Endothelial cell of umbilical vein (primary cell): ENCODE measurements at regions not wholly inside any gene's neighbourhood (a gene's known extent, or its start where the extent isn't known, plus 50 kb on each side); places are given as distances from the start of the nearest gene placed in this dataset.

Source experiments
- BruUV-seq: library from RNA; stranded (reverse); fragments of 400-500 nt; replicated peaks from 2 replicates; lab custom pipeline; 2021; lab: Mats Ljungman, UMichigan
- CTCF ChIA-PET: fragments of 300-600, 350-600 bp; sonication (Branson Sonifier 250); formaldehyde crosslinking; loops from one replicate; lab custom pipeline; 2021; ENCODE audit warnings: antibody characterized with exemption, inconsistent platforms; lab: Charles Lee
- POLR2A ChIA-PET: fragments of 300-600, 350-600 bp; sonication (Branson Sonifier 250); formaldehyde crosslinking; loops from one replicate; lab custom pipeline; 2021; ENCODE audit warnings: antibody characterized with exemption, inconsistent platforms; lab: Charles Lee
- DNase-seq: peaks from one replicate; pipeline ENCODE4 v3.0.0-alpha.2; 2011; ENCODE audit warnings: low read depth, low spot score
- FAIRE-seq: peaks from 2 replicates; lab custom pipeline; 2011; peaks lifted over from hg19 to GRCh38; lab: Jason Lieb, UNC
- H2AFZ ChIP-seq: 2 replicates; pipeline ENCODE4 v1.6.0; 2012; ENCODE audit warnings: low read depth, low read length, control low read depth, inconsistent platforms
- H3K27ac ChIP-seq: 2 replicates; pipeline ENCODE4 v1.5.1; 2011; ENCODE audit warnings: low read depth, mild to moderate bottlenecking, control low read depth, low read length, moderate library complexity; ENCODE audit not compliant: insufficient read depth
- H3K27me3 ChIP-seq, 2 experiments: 2 replicates each; pipeline versions ENCODE4 v1.6.0 to v1.6.1; 2011; ENCODE audit warnings: low read length in 2 of 2, mixed read lengths in 1 of 2; ENCODE audit not compliant: control insufficient read depth in 2 of 2, insufficient read depth in 2 of 2
- H3K36me3 ChIP-seq, 2 experiments: 2 replicates in 1 of 2; 3 replicates in 1 of 2; pipeline ENCODE4 v1.5.1; 2011; ENCODE audit warnings: low read length in 2 of 2, mild to moderate bottlenecking in 1 of 2, moderate library complexity in 1 of 2; ENCODE audit not compliant: control insufficient read depth in 2 of 2, insufficient read depth in 2 of 2; ENCODE audit errors: extremely low read depth in 1 of 2
- H3K4me1 ChIP-seq: 3 replicates; pipeline ENCODE4 v1.5.1; 2011; ENCODE audit warnings: mild to moderate bottlenecking, low read length; ENCODE audit not compliant: control insufficient read depth, insufficient read depth; ENCODE audit errors: extremely low read depth
- H3K4me2 ChIP-seq: 2 replicates; pipeline ENCODE4 v1.6.1; 2011; ENCODE audit warnings: low read length, control low read depth, mixed read lengths; ENCODE audit not compliant: insufficient read depth
- H3K4me3 ChIP-seq, 3 experiments: fragments of 200-600 bp in 1 of 3; sonication (generic), shearing (Covaris generic) in 1 of 3; replicated peaks in 1 of 3; 2 replicates each; pipeline ENCODE4 v1.5.1; 2011 to 2016; ENCODE audit warnings: control low read depth in 3 of 3, low read length in 3 of 3, mild to moderate bottlenecking in 2 of 3, inconsistent platforms in 1 of 3, low read depth in 1 of 3, moderate library complexity in 1 of 3; ENCODE audit not compliant: insufficient read depth in 1 of 3
- H3K79me2 ChIP-seq: 2 replicates; pipeline ENCODE4 v1.6.0; 2012; ENCODE audit warnings: low read length, inconsistent platforms; ENCODE audit not compliant: control insufficient read depth, insufficient read depth
- H3K9ac ChIP-seq: replicated peaks from 2 replicates; pipeline ENCODE3; 2011; ENCODE audit warnings: low read length, control low read depth; ENCODE audit not compliant: insufficient read depth; ENCODE audit errors: extremely low read depth
- H3K9me1 ChIP-seq: replicated peaks from 3 replicates; pipeline ENCODE4 v1.6.0; 2011; ENCODE audit warnings: mild to moderate bottlenecking, low read length; ENCODE audit not compliant: control insufficient read depth, insufficient read depth; ENCODE audit errors: extremely low read depth
- H3K9me3 ChIP-seq: replicated peaks from 2 replicates; pipeline ENCODE4 v1.5.1; 2012; ENCODE audit warnings: low read length, inconsistent platforms; ENCODE audit not compliant: control insufficient read depth, insufficient read depth
- H4K20me1 ChIP-seq: replicated peaks from 2 replicates; pipeline ENCODE3; 2011; ENCODE audit warnings: mild to moderate bottlenecking, low read length; ENCODE audit not compliant: control insufficient read depth, insufficient read depth; ENCODE audit errors: extremely low read depth
- CTCF ChIP-seq, 2 donors: IDR thresholded peaks; 1 replicate in 1 of 2; 2 replicates in 1 of 2; pipeline ENCODE4 v1.5.1; 2011; ENCODE audit warnings: low read length in 2 of 2, mild to moderate bottlenecking in 2 of 2, moderate library complexity in 2 of 2, control low read depth in 1 of 2, inconsistent platforms in 1 of 2, low read depth in 1 of 2; ENCODE audit not compliant: insufficient read depth in 1 of 2; ENCODE audit errors: extremely low read depth in 1 of 2
- EZH2 ChIP-seq: IDR thresholded peaks from 2 replicates; pipeline ENCODE4 v1.6.1; 2012; ENCODE audit warnings: borderline replicate concordance, low read depth, mild to moderate bottlenecking, moderate library complexity, low read length, inconsistent platforms; ENCODE audit not compliant: severe bottlenecking
- FOS ChIP-seq: IDR thresholded peaks from 2 replicates; pipeline ENCODE4 v1.6.1; 2011; ENCODE audit warnings: mild to moderate bottlenecking, low read length, moderate library complexity, borderline replicate concordance; ENCODE audit not compliant: insufficient read depth
- GATA2 ChIP-seq: IDR thresholded peaks from 2 replicates; pipeline ENCODE4 v1.7.0; 2011; ENCODE audit warnings: low read depth, mild to moderate bottlenecking, moderate library complexity, mixed read lengths, low read length; ENCODE audit not compliant: insufficient read length, insufficient read depth
- JUN ChIP-seq: IDR thresholded peaks from 2 replicates; pipeline ENCODE4 v1.6.1; 2011; ENCODE audit warnings: borderline replicate concordance, low read depth; ENCODE audit not compliant: insufficient read length, insufficient read depth
- MYC ChIP-seq: IDR thresholded peaks from one replicate; pipeline ENCODE4 v1.6.1; 2011; ENCODE audit warnings: mild to moderate bottlenecking, low read depth, low read length
- POLR2A ChIP-seq: IDR thresholded peaks from 2 replicates; pipeline ENCODE4 v1.6.1; 2012; ENCODE audit warnings: low read depth, mild to moderate bottlenecking, control low read depth, low read length
- POLR2AphosphoS5 ChIP-seq: IDR thresholded peaks from 2 replicates; pipeline ENCODE4 v1.6.1; 2012; ENCODE audit warnings: low read depth, mild to moderate bottlenecking, control low read depth, low read length, moderate library complexity; ENCODE audit not compliant: insufficient read depth
- dilution Hi-C: fragments of 300-500 bp; cut with MboI; formaldehyde crosslinking; loops from one replicate; pipeline ENCODE4 v1.15.0; 2019; ENCODE audit warnings: low sequenced_read_pairs; ENCODE audit not compliant: extremely low pct_ligation_motif_present
- intact Hi-C: fragments of 100-400 bp; cut with micrococcal nuclease; formaldehyde crosslinking; loops from one replicate; pipeline ENCODE4 v1.10.0; 2022
- TF ChIP-seq, protein P1 (sequence below): IDR thresholded peaks from 2 replicates; pipeline ENCODE4 v1.6.1; 2011; ENCODE audit not compliant: insufficient read depth, insufficient read length

DNA sequence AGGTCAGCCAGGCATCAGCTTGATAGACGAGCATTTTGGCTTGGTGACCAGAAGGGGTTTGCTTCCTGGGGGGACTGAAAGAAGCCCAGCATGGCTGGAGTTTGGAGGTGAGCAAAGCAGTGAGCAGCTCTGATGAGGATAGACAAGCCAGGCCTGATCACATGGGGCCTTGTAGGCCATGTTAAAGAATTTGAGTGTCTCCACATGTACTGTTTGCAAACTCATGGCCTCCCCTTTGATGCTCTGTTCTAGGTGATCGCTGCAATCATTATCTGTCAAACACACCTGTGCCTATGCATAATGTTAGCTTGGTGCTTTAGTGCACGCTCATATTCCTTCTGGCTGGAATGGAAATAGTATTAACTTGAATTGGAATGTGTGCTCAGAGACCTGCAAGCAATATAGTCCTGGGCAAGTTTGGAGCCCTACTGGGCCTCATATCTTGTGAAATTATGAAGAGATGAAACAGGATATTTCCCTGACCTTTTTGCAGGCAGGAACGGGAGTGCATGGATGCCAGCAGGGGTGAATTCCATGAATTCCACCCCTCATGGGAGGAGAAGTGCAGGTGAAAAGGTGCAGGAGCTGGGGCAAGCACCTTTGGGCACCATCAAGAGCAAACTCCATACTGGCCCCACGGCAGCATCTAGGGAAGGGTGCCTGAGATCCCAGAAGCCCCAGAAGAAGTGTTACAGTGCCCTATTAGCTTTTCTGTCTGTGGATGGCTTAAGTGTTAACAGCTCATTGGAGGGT, 480.5 kb downstream of the EPM2A start:
- no peak overlapping the region for H3K27ac ChIP-seq
- no peaks in the 10 kb centered on the region for H4K20me1 ChIP-seq
- H3K9ac ChIP-seq = no peak overlapping the region
- H2AFZ ChIP-seq = no peak overlapping the region
- CTCF ChIA-PET = interaction anchor here (0.5 kb wide), 1 partner anchor 21 kb away, joined by 3 read pairs; no protein-coding TSS in a partner anchor
- DNase-seq (no peak), FAIRE-seq (no peak)
- BruUV-seq = no TSS peak
- H3K27me3 ChIP-seq = no peaks in the 10 kb centered on the region
- POLR2A ChIA-PET = no interaction called here
- no peaks in the 10 kb centered on the region for H3K9me3 ChIP-seq
- H3K79me2 ChIP-seq = no peaks in the 10 kb centered on the region
- H3K9me1 ChIP-seq = no peaks in the 10 kb centered on the region
- no peak overlapping the region for H3K4me3 ChIP-seq
- dilution Hi-C loops = no loop called here
- no peaks in the 10 kb centered on the region for H3K36me3 ChIP-seq
- intact Hi-C loops = no loop called here
- H3K4me1 ChIP-seq = no peaks in the 10 kb centered on the region
- no peak overlapping the region for H3K4me2 ChIP-seq
- TF ChIP-seq CTCF (IDR thresholded peaks at IDR 0.05; ENCODE audit: extremely low read depth in 1 of 2, insufficient read depth in 1 of 2, low read depth in 1 of 2, low read length in 2 of 2) (no peak), POLR2A (no peak), FOS (no peak), MYC (no peak), GATA2 (no peak), JUN (no peak), POLR2AphosphoS5 (no peak), EZH2 (no peak)
- TF ChIP-seq, protein P1, sequence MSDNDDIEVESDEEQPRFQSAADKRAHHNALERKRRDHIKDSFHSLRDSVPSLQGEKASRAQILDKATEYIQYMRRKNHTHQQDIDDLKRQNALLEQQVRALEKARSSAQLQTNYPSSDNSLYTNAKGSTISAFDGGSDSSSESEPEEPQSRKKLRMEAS = no peak
